Stimulated activated CD8-positive, alpha-beta memory T cell treated with anti-CD3 and anti-CD28 coated beads, Interleukin-12 subunit alpha, Interleukin-12 subunit beta, amount 100 ng/mL, for 4 hours (primary cell): ENCODE measurements at regions not wholly inside any gene's neighbourhood (a gene's known extent, or its start where the extent isn't known, plus 50 kb on each side); places are given as distances from the start of the nearest gene placed in this dataset.

Experiments
- DNase-seq: peaks from one replicate; pipeline ENCODE4 v3.0.0-alpha.2; 2020; ENCODE audit warnings: low read depth

DNA sequence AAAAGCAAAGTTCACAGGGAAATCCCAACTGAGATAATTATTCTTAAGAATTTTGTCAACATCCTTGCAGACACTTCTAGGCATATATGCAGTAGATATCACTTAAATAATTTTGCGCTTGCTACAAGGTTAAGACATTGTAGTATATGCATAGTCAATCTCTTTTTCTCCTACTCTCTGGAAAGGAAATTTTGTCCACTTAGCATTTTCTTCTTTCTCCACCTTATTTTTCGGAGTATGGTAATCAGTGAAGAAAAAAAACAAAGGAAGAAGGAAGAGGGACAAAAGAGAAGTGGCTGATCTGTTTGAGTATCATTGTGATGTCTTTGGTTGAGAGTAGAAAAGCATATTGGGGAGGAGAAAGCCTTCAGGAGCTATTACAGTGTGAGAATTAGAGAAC is 104.6 kb downstream of the LACC1 start:
- DNase-seq: no peak

DNA sequence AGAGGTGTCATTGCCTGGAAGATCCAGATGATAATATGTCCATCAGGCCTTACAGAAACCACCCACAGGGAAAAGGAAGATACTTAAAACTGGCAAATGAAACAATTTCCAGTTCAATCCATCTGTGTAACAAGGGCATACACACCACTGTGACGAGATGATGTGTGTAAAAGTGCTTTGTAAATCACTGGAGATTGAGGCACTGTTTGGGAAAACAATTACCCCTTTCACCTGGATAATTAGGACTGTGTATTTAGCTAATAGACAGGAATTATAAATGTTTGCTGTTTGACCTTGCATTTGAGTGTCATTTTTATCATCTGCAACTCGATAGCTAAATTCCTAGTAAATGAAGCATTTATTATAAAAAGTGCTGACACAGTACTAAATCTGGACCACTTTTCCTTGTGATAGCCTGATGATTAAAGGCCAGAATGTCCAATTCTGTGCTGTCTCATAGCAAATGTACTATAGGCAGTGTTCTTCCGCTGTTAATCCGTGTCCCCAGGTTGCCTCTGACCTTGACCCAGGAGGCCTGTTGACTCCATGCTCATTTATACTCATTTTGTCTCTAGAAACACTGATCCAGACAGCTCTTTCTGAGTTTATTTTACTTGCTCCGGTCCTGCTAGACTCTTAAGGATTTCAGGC is 105.8 kb downstream of the LACC1 start:
- DNase-seq: no peak

DNA sequence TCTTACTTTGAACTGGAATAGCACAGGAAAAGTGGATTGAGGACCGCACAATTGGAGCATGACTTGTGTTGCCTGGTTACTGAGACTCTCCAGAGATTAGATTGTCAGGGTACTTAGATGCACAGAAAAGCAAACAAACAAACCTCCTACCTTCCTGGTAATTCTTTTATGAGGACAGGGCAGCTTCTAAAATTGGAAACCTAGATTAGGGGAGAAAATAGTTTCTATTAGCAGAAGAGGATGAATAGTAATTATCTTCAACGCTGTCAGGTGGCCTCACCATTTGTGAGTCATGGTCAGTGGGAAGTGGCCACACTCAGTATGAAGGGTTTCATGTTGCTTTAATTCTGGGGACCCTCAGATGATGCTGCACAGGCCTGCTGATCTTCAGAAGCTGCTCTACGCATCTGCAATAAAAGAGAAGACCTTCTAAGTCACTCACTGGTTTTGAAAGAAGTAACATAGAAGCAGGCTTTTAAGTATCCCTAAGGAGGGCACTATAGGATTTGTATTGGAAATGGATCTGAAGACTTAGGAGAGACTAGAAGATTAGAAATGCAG is 106.8 kb downstream of the LACC1 start:
- no peak for DNase-seq

DNA sequence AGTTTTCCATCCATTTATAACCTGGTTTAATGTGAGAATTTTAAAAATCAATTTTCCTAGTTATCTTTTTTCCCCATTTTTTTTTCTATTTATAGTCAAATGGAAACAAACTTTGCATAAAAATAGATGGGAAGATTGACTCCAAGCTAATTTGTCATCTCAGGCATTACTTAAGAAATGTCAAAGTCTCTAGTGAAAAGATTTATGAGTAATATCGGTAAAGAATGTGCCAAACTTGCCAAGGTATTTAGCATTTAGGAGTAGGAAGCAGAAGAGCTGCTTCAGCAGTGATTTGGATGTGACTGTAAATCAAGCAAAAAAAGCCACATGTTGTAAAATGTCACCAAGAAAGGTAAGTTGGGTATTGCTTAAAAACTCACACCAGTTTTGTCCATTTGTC is 108.6 kb downstream of the LACC1 start:
- DNase-seq: no peak

DNA sequence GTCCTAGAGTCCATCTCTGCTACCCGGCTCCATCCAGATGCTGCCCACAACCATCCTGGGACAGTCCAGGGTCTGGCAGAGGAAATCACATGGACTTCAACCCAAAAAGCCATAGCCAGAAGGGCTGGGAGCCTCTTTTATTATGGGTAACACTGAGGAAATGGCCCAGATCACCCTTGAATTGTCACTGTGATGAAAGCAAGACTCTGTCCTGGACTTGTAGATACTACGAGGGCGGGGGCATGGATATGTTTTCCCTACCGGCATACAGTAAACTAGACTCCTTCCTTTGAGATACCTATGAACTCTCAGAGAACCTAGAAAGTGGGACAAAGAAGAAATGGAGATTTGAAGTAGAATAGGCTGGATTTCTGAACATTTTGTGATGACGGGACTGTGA is 110.3 kb downstream of the LACC1 start:
- DNase-seq: no peak

DNA sequence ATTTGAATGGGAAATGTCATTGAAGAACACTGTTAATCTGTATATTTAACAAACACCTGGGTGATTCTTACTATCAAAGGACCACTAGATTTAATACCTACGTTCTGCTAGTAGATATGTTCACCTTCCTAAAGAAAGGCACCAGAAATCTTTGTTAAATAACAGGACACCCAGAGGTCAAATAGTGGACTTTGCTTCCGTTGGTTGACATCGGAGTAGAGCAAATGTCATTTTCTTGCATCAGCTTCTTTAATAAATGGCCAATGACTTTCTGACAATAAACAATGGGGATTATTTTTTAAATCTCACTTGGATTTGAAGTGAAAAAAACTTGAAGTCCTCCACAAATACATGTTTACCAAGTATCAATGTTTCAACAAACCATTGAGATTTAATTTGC is 111.1 kb downstream of the LACC1 start:
- DNase-seq: no peak

DNA sequence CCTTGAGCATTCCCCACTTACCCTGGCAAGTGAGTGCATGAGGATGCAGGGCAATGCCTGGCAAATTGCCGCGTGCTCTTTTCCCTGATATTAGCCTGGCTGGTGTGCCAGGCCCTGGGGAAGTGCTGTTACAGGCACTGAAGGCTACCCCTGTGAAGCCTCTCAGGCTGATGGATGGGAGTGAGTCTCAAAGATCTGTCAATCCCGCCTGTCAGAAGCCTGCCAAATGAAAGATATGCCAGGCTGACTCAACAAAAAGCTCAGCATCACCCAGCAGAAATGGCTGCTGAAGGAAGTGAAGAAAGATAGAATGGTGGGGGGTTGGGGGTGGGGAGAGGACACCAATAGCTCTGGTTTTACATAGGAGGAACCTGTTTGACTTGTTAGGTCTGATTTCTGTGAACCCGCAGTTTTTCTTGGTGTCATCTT is 112.1 kb downstream of the LACC1 start:
- no peak for DNase-seq

DNA sequence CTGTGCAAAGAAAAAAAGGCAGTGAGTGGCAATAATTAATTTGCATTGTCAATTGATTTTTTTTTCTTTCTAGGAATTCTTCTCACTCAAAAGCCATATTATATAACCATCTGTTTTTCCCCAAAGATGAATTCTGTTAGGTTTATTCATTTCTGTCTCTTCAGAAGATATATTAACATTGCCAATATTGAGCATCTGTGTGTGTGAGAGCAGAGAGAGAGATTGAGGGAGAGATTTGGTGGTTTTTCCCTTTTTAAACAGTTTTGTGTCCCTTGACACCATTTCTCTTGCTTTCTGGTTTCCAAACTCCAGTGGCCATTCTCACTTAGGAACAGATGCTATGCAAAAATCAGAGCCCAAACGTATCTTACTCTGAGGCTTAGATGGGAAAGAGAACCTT is 112.5 kb downstream of the LACC1 start:
- DNase-seq: no peak

DNA sequence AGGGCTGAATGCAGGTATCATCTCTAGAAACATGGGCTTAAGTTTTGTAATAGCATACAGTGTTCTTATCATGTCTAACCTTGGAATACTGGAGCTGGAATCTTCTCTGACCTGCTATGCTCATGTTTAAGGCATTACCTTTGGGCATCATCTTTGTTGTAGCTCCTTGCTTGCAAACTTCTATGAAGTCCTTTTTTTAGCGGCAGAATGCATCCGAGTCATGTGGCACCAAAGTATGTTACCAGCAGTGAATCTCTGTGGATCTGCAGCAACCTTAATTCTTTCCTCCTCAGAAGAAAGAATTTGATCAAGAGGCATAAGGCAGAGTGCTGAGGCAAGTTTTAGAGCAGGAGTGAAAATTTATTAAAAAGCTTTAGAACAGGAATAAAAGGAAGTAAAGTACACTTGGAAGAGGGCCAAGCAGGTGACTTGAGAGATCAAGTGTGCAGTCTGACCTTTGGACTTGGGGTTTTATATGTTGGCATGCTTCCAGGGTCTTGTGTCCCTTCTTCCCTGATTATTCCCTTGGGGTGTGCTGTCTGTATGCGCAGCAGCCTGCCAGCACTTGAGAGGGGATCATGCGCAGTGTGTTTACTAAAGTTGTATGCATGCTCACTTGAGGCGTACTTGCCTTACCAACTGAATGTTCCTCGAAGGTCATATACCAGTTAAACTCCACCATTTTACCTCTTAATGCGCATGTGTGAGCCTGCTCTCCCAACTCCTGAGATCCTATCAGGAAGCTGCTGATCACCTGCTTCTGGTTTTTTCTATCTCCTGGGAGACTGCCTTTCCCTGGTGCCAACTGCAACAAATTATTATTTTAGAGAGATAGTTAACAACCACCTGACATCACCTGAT is 115.5 kb downstream of the LACC1 start:
- no peak for DNase-seq

DNA sequence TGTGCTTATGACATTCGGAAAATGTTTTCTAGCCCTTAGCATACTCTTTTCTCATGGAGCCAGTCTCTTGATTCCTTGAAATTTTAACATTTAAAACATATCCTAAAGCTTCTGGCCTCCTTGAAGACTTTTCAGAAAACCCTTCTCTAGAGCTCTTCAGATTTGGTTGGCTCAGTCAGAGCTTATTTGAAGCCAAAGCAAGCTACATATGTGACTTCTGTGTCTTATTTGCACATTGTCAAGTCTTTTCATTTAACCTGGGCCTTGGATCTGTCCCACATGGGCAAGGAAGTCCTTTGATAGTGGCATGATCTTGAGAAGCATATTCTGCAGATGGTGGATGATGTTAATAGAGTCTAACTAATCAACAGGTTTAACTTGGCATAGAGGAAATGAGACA is 116.5 kb downstream of the LACC1 start:
- DNase-seq: no peak

DNA sequence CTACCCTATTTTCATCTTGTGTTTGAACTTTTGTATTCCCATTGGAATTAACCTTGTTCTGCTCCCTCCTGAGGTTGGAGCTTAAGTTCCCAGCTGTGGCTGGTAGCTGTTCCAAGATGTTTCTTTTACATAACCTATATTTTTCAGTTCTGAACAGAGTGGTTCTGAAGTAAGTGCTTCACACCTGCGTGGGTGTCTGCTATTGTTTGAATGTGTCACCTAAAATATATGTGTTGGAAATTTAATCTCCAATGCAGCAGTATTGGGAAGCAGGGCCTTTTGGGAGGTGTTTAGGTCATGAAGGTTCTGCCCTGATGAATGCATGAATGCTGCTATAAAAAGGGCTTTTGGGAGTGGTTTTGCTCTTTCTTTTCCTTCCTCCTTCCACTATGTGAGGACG is 123.8 kb downstream of the LACC1 start:
- DNase-seq: no peak

DNA sequence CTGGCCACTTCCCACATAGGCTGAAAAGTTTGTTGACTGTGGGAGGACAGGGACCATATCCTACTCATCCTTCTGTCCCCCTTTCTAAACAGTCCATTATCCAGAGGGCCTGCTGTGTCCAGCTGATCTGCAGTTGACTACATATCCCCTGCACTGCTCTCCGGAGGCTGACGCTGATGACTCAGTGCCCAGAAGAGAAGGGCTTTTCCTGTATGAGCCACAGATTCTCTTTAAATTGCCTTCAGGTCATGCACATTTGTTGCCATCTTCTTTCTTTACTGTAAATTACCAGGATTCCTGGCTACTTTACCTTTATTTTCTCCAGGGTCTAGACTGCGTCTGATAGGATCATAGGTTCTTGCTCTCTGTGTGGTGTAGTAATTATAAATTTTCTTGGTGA is 125.2 kb downstream of the LACC1 start:
- DNase-seq: no peak

DNA sequence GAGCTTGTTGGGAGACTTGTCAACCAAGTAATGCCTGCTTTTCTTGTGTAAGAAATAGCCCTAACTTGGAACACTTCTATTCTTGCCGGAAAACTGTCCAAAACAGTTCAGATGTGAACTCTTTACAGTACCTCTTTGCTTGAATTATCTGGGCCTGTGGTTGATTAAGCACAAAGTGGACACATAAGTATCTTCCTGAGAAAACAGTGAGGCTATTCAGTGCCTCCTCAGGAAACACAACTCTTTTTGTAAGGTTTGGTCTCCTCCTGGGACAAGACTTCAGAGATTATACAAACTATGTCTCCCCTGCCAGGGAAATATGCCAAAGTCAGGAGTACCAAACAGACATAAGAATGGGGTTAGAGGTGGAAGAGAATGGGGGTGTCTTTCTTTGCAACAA is 127.7 kb downstream of the LACC1 start:
- no peak for DNase-seq

DNA sequence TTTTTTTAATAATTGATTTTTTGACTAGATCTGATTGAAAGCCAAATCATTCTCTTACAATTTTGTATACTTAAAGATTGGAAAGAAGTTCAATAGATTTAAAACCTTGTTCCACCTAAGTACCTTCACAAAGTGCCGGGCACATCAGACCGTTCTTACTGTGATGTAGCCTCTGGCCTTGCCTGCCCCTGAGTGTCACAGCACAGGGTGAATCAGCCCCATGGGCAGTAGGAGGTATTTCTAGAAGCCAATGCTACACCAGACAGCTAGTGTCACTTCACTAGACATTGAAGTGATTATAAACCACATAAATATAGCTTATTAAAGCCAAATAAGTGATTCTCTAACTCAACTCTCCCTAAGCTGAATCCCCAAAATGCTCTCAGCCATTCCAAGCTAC is 131.3 kb downstream of the LACC1 start:
- no peak for DNase-seq

DNA sequence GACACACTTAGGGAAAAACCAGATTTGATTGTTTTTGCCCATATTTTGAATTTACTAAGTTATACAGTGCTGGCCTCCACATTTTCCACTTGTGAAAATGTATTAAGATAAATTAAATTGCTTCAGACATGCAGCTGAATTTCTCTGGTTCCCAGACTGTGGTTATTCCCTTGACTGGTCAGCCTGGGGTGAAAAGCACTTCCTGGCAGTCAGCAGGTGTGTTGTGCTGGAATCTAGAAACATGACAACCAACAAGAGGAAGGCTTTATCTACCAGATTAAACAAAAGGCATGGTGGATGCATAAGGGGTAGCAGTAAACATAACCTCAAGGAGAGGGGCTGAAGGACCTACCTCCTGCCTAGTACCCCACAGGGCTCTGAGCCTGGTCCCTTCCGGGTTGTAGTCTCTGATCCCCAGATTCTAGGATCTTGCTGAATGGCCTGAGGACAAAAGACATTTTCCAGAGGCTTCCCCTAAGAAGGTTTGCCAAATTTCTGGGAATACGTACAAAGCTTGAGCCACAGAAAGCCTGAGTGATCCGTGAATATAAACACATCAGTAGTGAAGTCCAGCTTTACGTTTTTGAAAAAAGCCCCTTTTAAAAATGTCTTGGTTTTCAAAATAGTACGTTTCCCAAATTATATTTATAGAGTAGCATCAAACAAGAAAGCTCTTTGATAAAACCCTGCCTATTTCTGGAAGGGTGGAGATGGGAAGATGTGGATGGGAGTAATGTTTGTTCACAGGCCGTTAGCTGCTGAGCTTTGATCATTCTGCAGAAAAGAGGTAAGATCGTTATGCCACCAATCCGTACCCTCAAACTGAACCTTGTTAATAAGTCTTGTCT is 133.4 kb downstream of the LACC1 start:
- no peak for DNase-seq

DNA sequence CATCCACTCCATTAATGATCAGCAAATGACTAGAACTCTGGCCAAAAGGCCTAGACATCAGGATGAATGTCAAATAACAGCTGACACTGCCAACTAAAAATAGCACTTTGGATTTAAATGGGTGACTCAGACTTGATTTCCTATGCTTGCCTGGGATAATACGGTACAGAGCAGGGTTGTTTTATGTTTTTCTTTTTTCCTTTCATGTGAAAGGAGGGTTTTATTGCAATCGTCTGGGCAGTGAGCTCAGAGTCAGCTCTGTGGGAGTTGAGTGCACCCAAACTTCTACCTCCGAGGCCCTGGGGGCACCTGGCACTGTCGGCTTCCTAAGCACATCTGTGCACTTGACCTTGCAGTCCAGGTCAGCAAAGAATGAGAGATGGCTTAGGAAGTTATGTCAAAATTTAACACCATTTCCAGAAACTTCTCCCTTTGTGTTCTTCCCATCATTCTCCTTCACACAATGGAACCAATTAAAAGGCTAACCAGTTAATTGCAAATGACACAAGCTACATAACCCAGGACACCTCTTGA is 134.1 kb downstream of the LACC1 start:
- DNase-seq: no peak

DNA sequence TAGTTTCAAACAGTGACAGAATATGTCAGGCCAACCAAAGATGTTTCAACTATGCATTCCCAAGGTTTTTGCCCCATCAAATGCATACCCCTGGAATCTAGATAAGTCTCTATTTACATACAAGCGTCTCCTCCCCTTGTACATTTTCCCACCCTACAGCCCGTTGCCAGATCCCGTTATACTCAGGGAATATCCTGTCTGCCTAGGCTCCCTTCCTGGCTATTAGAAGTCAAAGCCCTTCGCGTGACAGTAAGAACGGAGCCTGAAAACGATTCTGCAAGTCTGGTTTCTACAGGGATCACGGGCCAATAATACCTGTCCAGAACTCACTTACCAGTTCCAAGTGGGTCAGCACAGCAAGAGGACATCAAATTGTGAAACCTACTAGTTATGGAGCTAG is 134.8 kb downstream of the LACC1 start:
- DNase-seq: no peak

DNA sequence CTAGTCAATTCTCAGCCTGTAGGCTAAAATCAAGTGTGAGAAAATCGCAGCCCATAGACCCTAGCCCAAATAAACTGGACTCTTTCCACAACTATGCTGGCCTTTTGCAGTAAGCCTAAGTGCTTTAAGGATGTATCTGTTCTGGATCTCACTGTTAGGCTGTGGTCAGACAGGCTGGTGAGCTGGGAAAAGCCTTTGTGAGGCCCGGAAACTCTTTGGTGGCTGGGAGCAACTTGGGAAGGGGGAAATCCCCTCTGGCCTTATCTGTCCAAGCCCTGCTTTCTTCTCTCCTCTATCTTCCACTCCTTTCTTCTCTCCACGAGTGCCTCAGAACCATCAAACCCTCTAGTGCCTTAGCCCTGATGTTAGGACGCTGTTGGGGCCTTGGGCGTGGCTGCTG is 135.4 kb downstream of the LACC1 start:
- no peak for DNase-seq

DNA sequence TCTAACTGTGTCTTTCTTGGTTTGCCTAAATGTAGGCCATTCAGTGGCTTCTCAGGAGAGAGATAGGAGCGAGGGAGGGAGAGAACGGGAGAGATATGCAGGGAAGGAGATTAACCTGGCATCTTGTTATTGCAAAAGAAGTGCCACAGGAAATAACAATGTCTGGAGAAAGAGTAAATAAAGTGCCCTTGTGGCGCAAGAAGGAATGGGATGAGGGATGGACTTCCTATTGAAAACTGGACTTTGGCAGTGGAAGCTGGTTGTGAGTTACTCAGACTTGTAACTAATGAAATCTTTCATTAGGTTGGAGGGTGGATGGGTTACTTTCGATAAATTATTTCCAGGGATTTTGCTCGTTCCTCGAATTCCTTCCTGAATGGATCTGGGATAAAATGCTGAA is 136.1 kb downstream of the LACC1 start:
- DNase-seq: no peak

DNA sequence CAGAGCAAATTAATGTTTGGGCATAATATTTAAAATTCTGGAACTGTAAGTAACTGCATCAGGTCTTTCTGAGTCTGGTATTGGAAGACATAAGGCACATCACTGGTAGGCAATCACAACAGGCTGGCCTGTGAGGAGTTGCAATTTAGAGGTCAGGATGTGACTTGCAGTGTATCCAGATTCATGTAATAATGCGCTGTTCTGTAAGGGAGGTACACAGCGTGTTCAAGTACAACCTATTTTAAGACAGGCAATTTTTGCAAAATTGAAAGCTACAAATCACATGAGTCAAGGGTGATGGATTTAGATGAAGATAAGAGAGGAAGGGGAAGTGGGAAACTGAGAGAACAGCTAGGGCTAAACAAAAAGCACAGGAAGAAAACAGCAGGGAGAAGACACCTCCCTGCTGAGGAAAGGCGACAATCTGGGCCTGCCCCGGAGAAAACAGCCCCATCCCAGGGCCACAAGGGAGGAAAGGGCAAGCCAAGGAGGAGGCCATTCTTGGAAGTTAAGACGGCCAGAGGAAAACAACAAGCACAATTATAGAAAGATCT is 138.1 kb downstream of the LACC1 start:
- no peak for DNase-seq

DNA sequence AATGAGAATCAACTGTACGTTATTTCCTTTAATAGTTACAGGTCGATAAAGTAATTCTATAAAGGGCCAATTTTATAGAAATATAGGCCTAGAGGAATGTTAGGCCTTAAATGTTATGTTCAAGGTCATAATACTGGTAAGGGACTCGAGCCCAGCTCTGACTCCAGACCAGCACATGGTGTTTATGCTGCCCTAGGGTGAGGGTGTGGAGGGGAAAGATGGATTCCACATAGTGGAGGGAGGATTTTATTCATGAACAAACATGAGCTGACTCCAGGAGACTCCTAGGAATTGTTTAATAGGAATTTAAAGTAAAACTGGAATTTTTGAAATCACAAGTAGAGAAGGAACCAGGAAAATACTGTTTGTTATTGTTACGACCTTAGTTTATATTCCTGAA is 139.9 kb downstream of the LACC1 start:
- DNase-seq: no peak

DNA sequence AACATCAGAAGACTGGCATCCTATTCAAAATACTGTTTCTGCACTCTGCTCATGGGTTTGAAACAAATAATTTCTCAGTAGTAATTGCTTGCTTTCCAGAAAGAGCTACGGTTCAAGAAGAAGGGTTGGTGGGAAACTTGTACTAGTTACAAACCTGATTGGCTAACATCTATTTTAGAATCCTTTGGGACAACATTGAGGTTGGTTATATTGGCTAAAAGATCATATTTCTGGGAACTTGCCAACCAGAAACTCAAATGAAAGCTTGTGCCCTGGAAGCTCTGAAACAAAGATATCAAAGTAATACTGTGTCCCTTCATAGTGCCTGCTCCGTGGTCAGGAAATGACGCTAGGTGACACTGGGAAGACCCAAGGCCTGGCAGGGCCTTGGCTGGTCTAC is 141.7 kb downstream of the LACC1 start:
- DNase-seq: no peak
